Loucy (cell line): ENCODE measurements at regions not wholly inside any gene's neighbourhood (a gene's known extent, or its start where the extent isn't known, plus 50 kb on each side); places are given as distances from the start of the nearest gene placed in this dataset.

Experiments
- H2AFZ ChIP-seq: fragments of 200-600 bp; sonication (generic); 2 replicates; pipeline ENCODE4 v1.6.0; 2016; ENCODE audit warnings: antibody characterized with exemption, mild to moderate bottlenecking, low read length, moderate library complexity
- H3F3A ChIP-seq: fragments of 200-600 bp; 2 replicates; pipeline ENCODE4 v1.6.0; 2016; ENCODE audit warnings: antibody characterized with exemption, low read depth, mild to moderate bottlenecking
- H3K27me3 ChIP-seq: fragments of 200-600 bp; sonication (generic); 2 replicates; pipeline ENCODE4 v1.6.1; 2014; ENCODE audit warnings: low read length, mild to moderate bottlenecking; ENCODE audit not compliant: insufficient read depth, poor library complexity, severe bottlenecking
- H3K36me3 ChIP-seq: fragments of 200-600 bp; sonication (generic); 2 replicates; pipeline ENCODE4 v1.6.1; 2016; ENCODE audit warnings: low read length; ENCODE audit not compliant: insufficient read depth
- H3K4me1 ChIP-seq: fragments of 200-600 bp; sonication (generic); 2 replicates; pipeline ENCODE4 v1.5.1; 2014; ENCODE audit warnings: low read length, mild to moderate bottlenecking; ENCODE audit not compliant: insufficient read depth, poor library complexity, severe bottlenecking
- H3K4me2 ChIP-seq: fragments of 200-600 bp; sonication (generic); 2 replicates; pipeline ENCODE4 v1.6.0; 2014; ENCODE audit warnings: antibody characterized with exemption, low read length, low read depth, mild to moderate bottlenecking; ENCODE audit not compliant: poor library complexity, severe bottlenecking
- H3K4me3 ChIP-seq: fragments of 200-600 bp; sonication (generic); 2 replicates; pipeline ENCODE4 v1.5.1; 2014; ENCODE audit warnings: low read length, mild to moderate bottlenecking, mixed read lengths; ENCODE audit not compliant: poor library complexity, severe bottlenecking
- H3K79me2 ChIP-seq: fragments of 200-600 bp; sonication (generic); 2 replicates; pipeline ENCODE4 v1.6.1; 2014; ENCODE audit warnings: low read length; ENCODE audit not compliant: insufficient read depth
- H3K9ac ChIP-seq: fragments of 200-600 bp; sonication (generic); 2 replicates; pipeline ENCODE4 v1.6.0; 2014; ENCODE audit warnings: mild to moderate bottlenecking, low read depth, low read length, moderate library complexity; ENCODE audit not compliant: poor library complexity, severe bottlenecking
- H3K9me2 ChIP-seq: fragments of 200-600 bp; sonication (generic); replicated peaks from 2 replicates; pipeline ENCODE4 v1.6.1; 2016; ENCODE audit warnings: low read depth, low read length, mixed read lengths
- H3K9me3 ChIP-seq: fragments of 200-600 bp; sonication (generic); 2 replicates; pipeline ENCODE4 v1.6.1; 2014; ENCODE audit warnings: mild to moderate bottlenecking, antibody characterized with exemption, low read length, low read depth; ENCODE audit not compliant: insufficient read depth
- H4K20me1 ChIP-seq: fragments of 200-600 bp; sonication (generic); 2 replicates; pipeline ENCODE4 v1.6.0; 2014; ENCODE audit warnings: antibody characterized with exemption, low read length, mild to moderate bottlenecking; ENCODE audit not compliant: insufficient read depth, poor library complexity, severe bottlenecking
- CTCF ChIP-seq: fragments of 200-600 bp; sonication (generic); conservative IDR thresholded peaks from 2 replicates; pipeline ENCODE4 v1.5.1; 2014; ENCODE audit warnings: mild to moderate bottlenecking, antibody characterized with exemption, low read length
- EZH2phosphoT487 ChIP-seq: fragments of 200-600 bp; IDR thresholded peaks from 2 replicates; pipeline ENCODE4 v1.6.1; 2018; ENCODE audit warnings: antibody characterized with exemption, mild to moderate bottlenecking, moderate library complexity, borderline replicate concordance

GRCh38 chr6:133753756-133754155, 135.2 kb upstream of the TCF21 start:
- H3K9ac ChIP-seq: no peak overlapping the region
- no peak overlapping the region for H2AFZ ChIP-seq
- no peaks in the 10 kb centered on the region for H3K9me3 ChIP-seq
- H4K20me1 ChIP-seq: no peaks in the 10 kb centered on the region
- no peaks in the 10 kb centered on the region for H3K79me2 ChIP-seq
- H3F3A ChIP-seq: no peaks in the 10 kb centered on the region
- no peak overlapping the region for H3K4me2 ChIP-seq
- H3K36me3 ChIP-seq: no peaks in the 10 kb centered on the region
- no peaks in the 10 kb centered on the region for H3K27me3 ChIP-seq
- no peaks in the 10 kb centered on the region for H3K4me1 ChIP-seq
- no peaks in the 10 kb centered on the region for H3K9me2 ChIP-seq
- TF ChIP-seq CTCF: no peak
- no peak for TF ChIP-seq EZH2phosphoT487
- no peak overlapping the region for H3K4me3 ChIP-seq

- no peak overlapping the region for H3K4me3 ChIP-seq
- no peak overlapping the region for H2AFZ ChIP-seq
- H4K20me1 ChIP-seq: no peaks in the 10 kb centered on the region
- no peaks in the 10 kb centered on the region for H3K9me3 ChIP-seq
- H3K79me2 ChIP-seq: no peaks in the 10 kb centered on the region
- TF ChIP-seq EZH2phosphoT487 (no peak), CTCF (no peak)
- no peak overlapping the region for H3K4me2 ChIP-seq
- H3K27me3 ChIP-seq: no peaks in the 10 kb centered on the region
- no peaks in the 10 kb centered on the region for H3F3A ChIP-seq
- H3K36me3 ChIP-seq: no peaks in the 10 kb centered on the region
- H3K9me2 ChIP-seq: no peaks in the 10 kb centered on the region
- H3K9ac ChIP-seq: no peak overlapping the region
- H3K4me1 ChIP-seq: no peaks in the 10 kb centered on the region
Observed at GRCh38 chr6:133754298-133754697, 134.6 kb upstream of the TCF21 start.

GRCh38 chr6:133756078-133756695, 132.7 kb upstream of the TCF21 start:
- H3K9ac ChIP-seq: no peak overlapping the region
- no peak overlapping the region for H3K4me3 ChIP-seq
- no peaks in the 10 kb centered on the region for H3F3A ChIP-seq
- TF ChIP-seq EZH2phosphoT487: no peak
- TF ChIP-seq CTCF: no peak
- H3K9me2 ChIP-seq: no peaks in the 10 kb centered on the region
- no peaks in the 10 kb centered on the region for H3K79me2 ChIP-seq
- no peaks in the 10 kb centered on the region for H4K20me1 ChIP-seq
- no peak overlapping the region for H2AFZ ChIP-seq
- no peaks in the 10 kb centered on the region for H3K4me1 ChIP-seq
- no peak overlapping the region for H3K4me2 ChIP-seq
- no peaks in the 10 kb centered on the region for H3K9me3 ChIP-seq
- no peaks in the 10 kb centered on the region for H3K36me3 ChIP-seq
- no peaks in the 10 kb centered on the region for H3K27me3 ChIP-seq
